Caco-2 (cell line): ENCODE measurements at regions not wholly inside any gene's neighbourhood (a gene's known extent, or its start where the extent isn't known, plus 50 kb on each side); places are given as distances from the start of the nearest gene placed in this dataset.

Experiments used
- BruUV-seq: library from RNA; stranded (reverse); fragments of 400-500 nt; replicated peaks from 2 replicates; lab custom pipeline; 2021; lab: Mats Ljungman, UMichigan
- CTCF ChIA-PET: fragments of 300-600 bp; sonication (Branson Sonifier 250); formaldehyde crosslinking; loops from one replicate; lab custom pipeline; 2022; ENCODE audit warnings: antibody characterized with exemption; lab: Charles Lee
- POLR2A ChIA-PET: fragments of 300-600 bp; sonication (Branson Sonifier 250); formaldehyde crosslinking; loops from one replicate; lab custom pipeline; 2022; ENCODE audit warnings: antibody characterized with exemption; lab: Charles Lee
- DNase-seq, 2 experiments: peaks; one replicate each; pipeline versions ENCODE4 v3.0.0 to v3.0.0-alpha.2; 2020 to 2022
- H3K27me3 ChIP-seq: replicated peaks from 2 replicates; pipeline ENCODE4 v1.6.0; 2011; ENCODE audit warnings: low read length; ENCODE audit not compliant: control insufficient read depth, insufficient read depth
- H3K36me3 ChIP-seq: 2 replicates; pipeline ENCODE4 v1.5.1; 2011; ENCODE audit warnings: low read length; ENCODE audit not compliant: control insufficient read depth, insufficient read depth
- H3K4me1 ChIP-seq: fragments of 250-450 bp; sonication (Bioruptor Pico); 2 replicates; pipeline ENCODE4 v1.5.1; 2020; ENCODE audit warnings: mild to moderate bottlenecking
- H3K4me3 ChIP-seq: 2 replicates; pipeline ENCODE4 v1.5.1; 2011; ENCODE audit warnings: low read depth, mild to moderate bottlenecking, control low read depth, low read length
- H3K9me3 ChIP-seq: fragments of 250-450 bp; sonication (Bioruptor Pico); 2 replicates; pipeline ENCODE4 v1.5.1; 2020; ENCODE audit warnings: mild to moderate bottlenecking, moderate library complexity
- H3K27ac Mint-ChIP-seq: one replicate; pipeline ENCODE4 v1.8.0; 2022; ENCODE audit warnings: mixed read lengths; ENCODE audit not compliant: unreplicated experiment
- H3K27me3 Mint-ChIP-seq: one replicate; pipeline ENCODE4 v1.8.0; 2022; ENCODE audit warnings: mixed read lengths; ENCODE audit not compliant: insufficient read depth, unreplicated experiment
- H3K36me3 Mint-ChIP-seq: one replicate; pipeline ENCODE4 v1.8.0; 2022; ENCODE audit warnings: mild to moderate bottlenecking, mixed read lengths; ENCODE audit not compliant: insufficient read depth, unreplicated experiment
- H3K4me1 Mint-ChIP-seq: one replicate; pipeline ENCODE4 v1.8.0; 2022; ENCODE audit warnings: low read depth, mixed read lengths; ENCODE audit not compliant: unreplicated experiment
- H3K4me3 Mint-ChIP-seq: one replicate; pipeline ENCODE4 v1.8.0; 2022; ENCODE audit warnings: mild to moderate bottlenecking, moderate library complexity, mixed read lengths; ENCODE audit not compliant: unreplicated experiment
- H3K9me3 Mint-ChIP-seq: one replicate; pipeline ENCODE4 v1.8.0; 2022; ENCODE audit warnings: mixed read lengths; ENCODE audit not compliant: unreplicated experiment
- CTCF ChIP-seq, 2 experiments: fragments of 200-600 bp in 1 of 2; IDR thresholded peaks; 1 replicate in 1 of 2; 2 replicates in 1 of 2; pipeline versions ENCODE4 v1.5.1 to v1.8.0; 2011 to 2022; ENCODE audit warnings: antibody characterized with exemption in 1 of 2, control low read depth in 1 of 2, inconsistent platforms in 1 of 2, low read depth in 1 of 2, low read length in 1 of 2, mild to moderate bottlenecking in 1 of 2, moderate library complexity in 1 of 2; ENCODE audit not compliant: insufficient read depth in 1 of 2, severe bottlenecking in 1 of 2, unreplicated experiment in 1 of 2
- intact Hi-C: fragments of 100-400 bp; cut with micrococcal nuclease; formaldehyde crosslinking; loops from one replicate; pipeline ENCODE4 v1.10.0; 2022; ENCODE audit not compliant: unreplicated experiment

DNA sequence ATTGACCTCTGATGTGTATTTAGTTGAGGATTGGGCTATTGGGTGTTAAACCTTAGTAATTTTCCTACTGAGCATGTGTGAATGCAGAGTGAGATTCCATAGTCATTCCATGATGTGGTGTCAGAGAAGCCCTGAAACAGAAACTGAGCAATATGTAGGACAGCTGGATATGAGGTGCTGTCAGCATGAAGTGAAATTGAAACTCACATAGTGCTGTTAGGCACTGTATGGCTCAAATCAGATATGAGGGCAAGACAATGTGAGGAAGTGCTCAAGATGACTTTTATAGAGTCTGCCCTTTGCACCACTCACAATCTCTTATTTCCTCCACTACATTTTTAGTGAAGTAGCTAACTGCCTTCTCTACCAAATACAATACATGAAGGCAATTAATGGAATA is 188.3 kb downstream of the SH3BGRL start:
- TF ChIP-seq CTCF (IDR thresholded peaks at IDR 0.05; ENCODE audit: insufficient read depth in 1 of 2, low read depth in 1 of 2, low read length in 1 of 2, severe bottlenecking in 1 of 2, unreplicated experiment in 1 of 2), result no peak
- BruUV-seq, result no TSS peak
- intact Hi-C loops, result no loop called here

GRCh38 chrX:81392396-81392795 is 190.5 kb downstream of the SH3BGRL start:
- no peak for DNase-seq
- Histone ChIP-seq H3K9me3 (no peaks in the 10 kb centered on the region), H3K4me1 (no peaks in the 10 kb centered on the region), H3K4me3 (no peak overlapping the region), H3K36me3 (no peaks in the 10 kb centered on the region), H3K27me3 (no peaks in the 10 kb centered on the region)
- Mint-ChIP-seq H3K4me1 (no peaks in the 10 kb centered on the region), H3K27ac (no peak overlapping the region), H3K27me3 (no peaks in the 10 kb centered on the region), H3K36me3 (no peaks in the 10 kb centered on the region), H3K4me3 (no peak overlapping the region), H3K9me3 (no peaks in the 10 kb centered on the region)
- no TSS peak for BruUV-seq
- ChIA-PET CTCF (no interaction called here), POLR2A (no interaction called here)
- TF ChIP-seq CTCF (IDR thresholded peaks at IDR 0.05; ENCODE audit: insufficient read depth in 1 of 2, low read depth in 1 of 2, low read length in 1 of 2, severe bottlenecking in 1 of 2, unreplicated experiment in 1 of 2), result no peak
- intact Hi-C loops, result no loop called here

More for the DNA sequence above, 188.3 kb downstream of the SH3BGRL start:
- Mint-ChIP-seq H3K27ac (no peak overlapping the region), H3K4me3 (no peak overlapping the region), H3K27me3 (no peaks in the 10 kb centered on the region), H3K4me1 (no peaks in the 10 kb centered on the region), H3K9me3 (no peaks in the 10 kb centered on the region), H3K36me3 (no peaks in the 10 kb centered on the region)
- Histone ChIP-seq H3K27me3 (no peaks in the 10 kb centered on the region), H3K9me3 (no peaks in the 10 kb centered on the region), H3K4me1 (no peaks in the 10 kb centered on the region), H3K4me3 (no peak overlapping the region), H3K36me3 (no peaks in the 10 kb centered on the region)
- CTCF ChIA-PET, result no interaction called here
- DNase-seq, result no peak
- POLR2A ChIA-PET, result no interaction called here

GRCh38 chrX:81405781-81406180 is 203.9 kb downstream of the SH3BGRL start:
- intact Hi-C loops, result no loop called here
- ChIA-PET POLR2A (no interaction called here), CTCF (no interaction called here)
- TF ChIP-seq CTCF (IDR thresholded peaks at IDR 0.05; ENCODE audit: insufficient read depth in 1 of 2, low read depth in 1 of 2, low read length in 1 of 2, severe bottlenecking in 1 of 2, unreplicated experiment in 1 of 2), result no peak
- no peaks in the 10 kb centered on the region for H3K27me3 ChIP-seq
- no peak overlapping the region for H3K27ac Mint-ChIP-seq
- no peaks in the 10 kb centered on the region for H3K27me3 Mint-ChIP-seq
- no peaks in the 10 kb centered on the region for H3K9me3 ChIP-seq
- H3K4me3 Mint-ChIP-seq, result no peak overlapping the region
- DNase-seq, result no peak
- H3K4me3 ChIP-seq, result no peak overlapping the region
- no peaks in the 10 kb centered on the region for H3K36me3 Mint-ChIP-seq
- no peaks in the 10 kb centered on the region for H3K9me3 Mint-ChIP-seq
- BruUV-seq, result no TSS peak
- no peaks in the 10 kb centered on the region for H3K36me3 ChIP-seq
- H3K4me1 Mint-ChIP-seq, result no peaks in the 10 kb centered on the region
- no peaks in the 10 kb centered on the region for H3K4me1 ChIP-seq
